Fibroblast of lung (primary cell): ENCODE measurements at regions not wholly inside any gene's neighbourhood (a gene's known extent, or its start where the extent isn't known, plus 50 kb on each side); places are given as distances from the start of the nearest gene placed in this dataset.

Experiments used
- DNase-seq, 2 donors: peaks; one replicate each; pipeline versions ENCODE4 v3.0.0 to v3.0.0-alpha.2; 2010; ENCODE audit warnings: low read depth in 2 of 2
- H2AFZ ChIP-seq: 2 replicates; pipeline ENCODE4 v1.5.1; 2012; ENCODE audit warnings: low read length, control low read depth, inconsistent platforms
- H3K27ac ChIP-seq: 2 replicates; pipeline ENCODE4 v1.5.1; 2011; ENCODE audit warnings: low read length, control low read depth; ENCODE audit not compliant: insufficient read depth
- H3K27me3 ChIP-seq: 2 replicates; pipeline ENCODE4 v1.5.1; 2011; ENCODE audit warnings: mild to moderate bottlenecking, low read length; ENCODE audit not compliant: control insufficient read depth, insufficient read depth
- H3K36me3 ChIP-seq: 2 replicates; pipeline ENCODE4 v1.5.1; 2011; ENCODE audit warnings: low read length; ENCODE audit not compliant: control insufficient read depth, insufficient read depth
- H3K4me1 ChIP-seq: 2 replicates; pipeline ENCODE4 v1.5.1; 2011; ENCODE audit warnings: low read length; ENCODE audit not compliant: control insufficient read depth, insufficient read depth; ENCODE audit errors: extremely low read depth
- H3K4me2 ChIP-seq: 2 replicates; pipeline ENCODE4 v1.5.1; 2011; ENCODE audit warnings: low read length, control low read depth; ENCODE audit not compliant: insufficient read depth; ENCODE audit errors: extremely low read depth
- H3K4me3 ChIP-seq, 4 experiments: fragments of 200-600 bp in 1 of 4; sonication (generic) in 1 of 4; replicated peaks in 1 of 4; 2 replicates each; pipeline ENCODE4 v1.5.1; 2011 to 2016; ENCODE audit warnings: low read length in 4 of 4, low read depth in 3 of 4, mild to moderate bottlenecking in 3 of 4, control low read depth in 2 of 4, inconsistent platforms in 1 of 4, mixed read lengths in 1 of 4; ENCODE audit not compliant: insufficient read depth in 1 of 4; ENCODE audit errors: control extremely low read depth in 1 of 4
- H3K79me2 ChIP-seq: 2 replicates; pipeline ENCODE4 v1.5.1; 2012; ENCODE audit warnings: mild to moderate bottlenecking, low read length, inconsistent platforms; ENCODE audit not compliant: control insufficient read depth, insufficient read depth
- H3K9ac ChIP-seq: 2 replicates; pipeline ENCODE4 v1.5.1; 2011; ENCODE audit warnings: mild to moderate bottlenecking, low read length, control low read depth; ENCODE audit not compliant: insufficient read depth
- H3K9me3 ChIP-seq: 2 replicates; pipeline ENCODE4 v1.5.1; 2012; ENCODE audit warnings: low read depth, low read length; ENCODE audit not compliant: control insufficient read depth, insufficient read depth
- H4K20me1 ChIP-seq: 2 replicates; pipeline ENCODE4 v1.5.1; 2011; ENCODE audit warnings: low read length; ENCODE audit not compliant: control insufficient read depth, insufficient read depth; ENCODE audit errors: extremely low read depth
- CTCF ChIP-seq, 2 donors: IDR thresholded peaks in 1 of 2; conservative IDR thresholded peaks in 1 of 2; 1 replicate in 1 of 2; 2 replicates in 1 of 2; pipeline ENCODE4 v1.5.1; 2011 to 2012; ENCODE audit warnings: low read length in 2 of 2, control low read depth in 1 of 2, inconsistent platforms in 1 of 2, low read depth in 1 of 2, mild to moderate bottlenecking in 1 of 2
- EZH2 ChIP-seq: IDR thresholded peaks from 2 replicates; pipeline ENCODE4 v1.5.1; 2012; ENCODE audit warnings: low read length, control low read depth, mild to moderate bottlenecking; ENCODE audit errors: missing control alignments

- H3K36me3 ChIP-seq: no peaks in the 10 kb centered on the region
- no peaks in the 10 kb centered on the region for H3K4me1 ChIP-seq
- no peak overlapping the region for H3K4me3 ChIP-seq
- no peak overlapping the region for H2AFZ ChIP-seq
- H3K9me3 ChIP-seq: no peaks in the 10 kb centered on the region
- no peaks in the 10 kb centered on the region for H3K79me2 ChIP-seq
- H3K4me2 ChIP-seq: no peak overlapping the region
- H4K20me1 ChIP-seq: no peaks in the 10 kb centered on the region
- no peak for DNase-seq
- H3K27me3 ChIP-seq: no peaks in the 10 kb centered on the region
- no peak overlapping the region for H3K9ac ChIP-seq
- no peak overlapping the region for H3K27ac ChIP-seq
- TF ChIP-seq EZH2 (no peak), CTCF (conservative IDR thresholded peaks at IDR 0.05 in 1 of 2, IDR thresholded peaks at IDR 0.05 in 1 of 2; ENCODE audit: low read depth in 1 of 2, low read length in 2 of 2) (no peak)
Measured at GRCh38 chr11:37907436-37908218, 1309.6 kb upstream of the RAG2 start.

GRCh38 chr11:37905707-37906417 lies 1307.8 kb upstream of the RAG2 start:
- no peaks in the 10 kb centered on the region for H4K20me1 ChIP-seq
- H3K27me3 ChIP-seq: no peaks in the 10 kb centered on the region
- no peaks in the 10 kb centered on the region for H3K36me3 ChIP-seq
- H3K4me3 ChIP-seq: no peak overlapping the region
- H3K4me1 ChIP-seq: no peaks in the 10 kb centered on the region
- no peaks in the 10 kb centered on the region for H3K9me3 ChIP-seq
- no peak overlapping the region for H3K27ac ChIP-seq
- H2AFZ ChIP-seq: no peak overlapping the region
- H3K79me2 ChIP-seq: no peaks in the 10 kb centered on the region
- no peak for DNase-seq
- no peak overlapping the region for H3K4me2 ChIP-seq
- no peak overlapping the region for H3K9ac ChIP-seq
- TF ChIP-seq EZH2 (no peak), CTCF (conservative IDR thresholded peaks at IDR 0.05 in 1 of 2, IDR thresholded peaks at IDR 0.05 in 1 of 2; ENCODE audit: low read depth in 1 of 2, low read length in 2 of 2) (no peak)

GRCh38 chr11:37896016-37896415 lies 1298.0 kb upstream of the RAG2 start:
- Histone ChIP-seq H2AFZ (no peak overlapping the region), H3K79me2 (no peaks in the 10 kb centered on the region), H3K4me1 (no peaks in the 10 kb centered on the region), H4K20me1 (no peaks in the 10 kb centered on the region), H3K4me2 (no peak overlapping the region), H3K36me3 (no peaks in the 10 kb centered on the region), H3K9ac (no peak overlapping the region), H3K27me3 (no peaks in the 10 kb centered on the region), H3K4me3 (no peak overlapping the region), H3K27ac (no peak overlapping the region), H3K9me3 (no peaks in the 10 kb centered on the region)
- DNase-seq: no peak
- TF ChIP-seq CTCF (conservative IDR thresholded peaks at IDR 0.05 in 1 of 2, IDR thresholded peaks at IDR 0.05 in 1 of 2; ENCODE audit: low read depth in 1 of 2, low read length in 2 of 2) (no peak), EZH2 (no peak)
